C4-2B (cell line): ENCODE measurements at regions not wholly inside any gene's neighbourhood (a gene's known extent, or its start where the extent isn't known, plus 50 kb on each side); places are given as distances from the start of the nearest gene placed in this dataset.

Experiments used
- H3K27ac ChIP-seq: fragments of 450-650 bp; 2 replicates; pipeline ENCODE4 v1.5.1; 2017
- CTCF ChIP-seq: fragments of 450-650 bp; conservative IDR thresholded peaks from 2 replicates; pipeline ENCODE4 v1.5.1; 2017; ENCODE audit warnings: mild to moderate bottlenecking
- ZFX ChIP-seq: fragments of 450-650 bp; IDR thresholded peaks from 2 replicates; pipeline ENCODE4 v1.6.1; 2017

GRCh38 chr3:73120710-73121109 lies 59.3 kb downstream of the EBLN2 start:
- H3K27ac ChIP-seq: no peak overlapping the region
- no peak for TF ChIP-seq ZFX
- TF ChIP-seq CTCF: no peak

GRCh38 chr3:73121669-73122331 lies 60.3 kb downstream of the EBLN2 start:
- H3K27ac ChIP-seq: no peak overlapping the region
- TF ChIP-seq ZFX (no peak), CTCF (no peak)

GRCh38 chr3:73134034-73134433 lies 72.6 kb downstream of the EBLN2 start:
- TF ChIP-seq ZFX (no peak), CTCF (no peak)
- H3K27ac ChIP-seq: no peak overlapping the region

- H3K27ac ChIP-seq: no peak overlapping the region
- no peak for TF ChIP-seq ZFX
- TF ChIP-seq CTCF: no peak
Observed at GRCh38 chr3:73136941-73137340, 75.5 kb downstream of the EBLN2 start.

GRCh38 chr3:73137736-73138403 lies 76.4 kb downstream of the EBLN2 start:
- TF ChIP-seq ZFX (no peak), CTCF (no peak)
- no peak overlapping the region for H3K27ac ChIP-seq

GRCh38 chr3:73140772-73141442 lies 79.4 kb downstream of the EBLN2 start:
- H3K27ac ChIP-seq: no peak overlapping the region
- TF ChIP-seq CTCF (no peak), ZFX (no peak)

- H3K27ac ChIP-seq: no peak overlapping the region
- TF ChIP-seq ZFX (no peak), CTCF (no peak)
Observed at GRCh38 chr3:73141525-73141924, 80.1 kb downstream of the EBLN2 start.
